SKM-1 treated with dmso at 0.1 percent for 144 hours (cell line): ENCODE measurements at regions not wholly inside any gene's neighbourhood (a gene's known extent, or its start where the extent isn't known, plus 50 kb on each side); places are given as distances from the start of the nearest gene placed in this dataset.

ENCODE experiments used
- DNase-seq: peaks from one replicate; lab custom pipeline; 2025; ENCODE audit not compliant: unreplicated experiment; lab: John Stamatoyannopoulos, UW

GRCh38 chr9:105912157-105912862, 218.0 kb downstream of the TMEM38B start:
- no peak for DNase-seq

GRCh38 chr9:105912863-105913516, 218.6 kb downstream of the TMEM38B start:
- no peak for DNase-seq

- no peak for DNase-seq
These were observed 226.9 kb downstream of the TMEM38B start for GRCh38 chr9:105921057-105921726.

- DNase-seq = no peak
These were observed 234.1 kb downstream of the TMEM38B start for GRCh38 chr9:105928416-105928815.

GRCh38 chr9:105930011-105930627, 235.8 kb downstream of the TMEM38B start:
- DNase-seq = no peak

GRCh38 chr9:105932276-105932675, 237.9 kb downstream of the TMEM38B start:
- no peak for DNase-seq

- no peak for DNase-seq
These were observed 256.1 kb downstream of the TMEM38B start for GRCh38 chr9:105950448-105950847.

GRCh38 chr9:105950894-105951293, 256.6 kb downstream of the TMEM38B start:
- no peak for DNase-seq

GRCh38 chr9:105954517-105954916, 260.2 kb downstream of the TMEM38B start:
- DNase-seq = no peak

GRCh38 chr9:105957830-105958229, 263.5 kb downstream of the TMEM38B start:
- DNase-seq = no peak

- no peak for DNase-seq
These were observed 264.2 kb downstream of the TMEM38B start for GRCh38 chr9:105958587-105958986.

- DNase-seq = no peak
These were observed 265.2 kb downstream of the TMEM38B start for GRCh38 chr9:105959531-105959930.

- no peak for DNase-seq
These were observed 269.2 kb downstream of the TMEM38B start for GRCh38 chr9:105963343-105964099.

- DNase-seq = no peak
These were observed 269.8 kb downstream of the TMEM38B start for GRCh38 chr9:105964156-105964555.

GRCh38 chr9:105966834-105967233, 272.5 kb downstream of the TMEM38B start:
- no peak for DNase-seq

- no peak for DNase-seq
These were observed 272.9 kb downstream of the TMEM38B start for GRCh38 chr9:105967248-105967647.

GRCh38 chr9:105967797-105968196, 273.5 kb downstream of the TMEM38B start:
- DNase-seq = no peak

GRCh38 chr9:105968811-105969466, 274.6 kb downstream of the TMEM38B start:
- no peak for DNase-seq

- DNase-seq = no peak
These were observed 275.3 kb downstream of the TMEM38B start for GRCh38 chr9:105969636-105970035.

- no peak for DNase-seq
These were observed 277.6 kb downstream of the TMEM38B start for GRCh38 chr9:105971986-105972385.
